ENCODE measurements at regions not wholly inside any gene's neighbourhood (a gene's known extent, or its start where the extent isn't known, plus 50 kb on each side); places are given as distances from the start of the nearest gene placed in this dataset.

GRCh38 chr20:40442181-40442963 lies 246.7 kb downstream of the MAFB start:
- Mint-ChIP-seq H3K4me3 (ENCODE audit: unreplicated experiment) (no peak overlapping the region), H3K27ac (ENCODE audit: unreplicated experiment) (no peak overlapping the region)
- no peak for DNase-seq (ENCODE audit: low spot score)

GRCh38 chr20:40441771-40442170 lies 247.3 kb downstream of the MAFB start:
- Mint-ChIP-seq H3K4me3 (ENCODE audit: unreplicated experiment) (no peak overlapping the region), H3K27me3 (ENCODE audit: low read depth) (peaks cover 2% of the 10 kb centered on the region), H3K36me3 (ENCODE audit: low read depth) (no peaks in the 10 kb centered on the region), H3K4me1 (ENCODE audit: low read depth) (peaks cover 7% of the 10 kb centered on the region), H3K9me3 (ENCODE audit: low read depth) (no peaks in the 10 kb centered on the region), H3K27ac (ENCODE audit: unreplicated experiment) (no peak overlapping the region)
- no peak for TF ChIP-seq CTCF (IDR thresholded peaks at IDR 0.05)
- no peak for DNase-seq (ENCODE audit: low spot score)

More at GRCh38 chr20:40442181-40442963, 246.7 kb downstream of the MAFB start:
- peak; percentile 58 for TF ChIP-seq CTCF (IDR thresholded peaks at IDR 0.05)
- H3K4me1 Mint-ChIP-seq (ENCODE audit: low read depth), result peaks cover 7% of the 10 kb centered on the region
- no peaks in the 10 kb centered on the region for H3K9me3 Mint-ChIP-seq (ENCODE audit: low read depth)
- H3K27me3 Mint-ChIP-seq (ENCODE audit: low read depth), result peaks cover 2% of the 10 kb centered on the region
- H3K36me3 Mint-ChIP-seq (ENCODE audit: low read depth), result no peaks in the 10 kb centered on the region

DNA sequence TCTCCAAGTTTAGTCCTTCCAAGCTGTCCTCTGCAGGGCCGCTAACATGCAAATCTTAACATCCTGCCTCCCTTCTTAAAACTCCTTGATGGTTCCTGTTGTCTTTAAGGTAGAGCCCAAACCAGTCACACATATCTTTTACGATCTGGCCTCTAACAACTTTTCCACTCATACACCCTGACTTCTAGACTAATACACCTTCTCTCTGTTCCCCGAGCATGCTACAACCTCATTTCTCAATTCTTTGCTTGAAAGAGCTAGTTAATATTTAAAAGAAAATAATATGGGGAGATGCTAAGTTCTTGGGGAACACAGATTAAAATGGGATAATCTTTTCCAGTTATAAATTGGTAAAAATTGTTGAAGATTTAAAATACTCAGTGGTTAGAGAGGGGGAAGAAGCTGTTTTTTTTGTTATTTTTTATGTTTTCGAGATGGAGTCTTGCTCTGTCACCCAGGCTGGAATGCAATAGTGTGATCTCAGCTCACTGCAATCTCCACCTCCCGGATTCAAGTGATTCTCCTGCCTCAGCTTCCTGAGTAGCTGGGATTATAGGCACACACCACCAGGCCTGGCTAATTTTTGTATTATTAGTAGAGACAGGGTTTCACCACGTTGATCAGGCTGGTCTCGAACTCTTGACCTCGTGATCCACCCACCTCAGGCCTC lies 250.7 kb downstream of the MAFB start:
- Mint-ChIP-seq H3K4me1 (ENCODE audit: low read depth) (peaks cover 7% of the 10 kb centered on the region), H3K36me3 (ENCODE audit: low read depth) (no peaks in the 10 kb centered on the region), H3K9me3 (ENCODE audit: low read depth) (no peaks in the 10 kb centered on the region), H3K27ac (ENCODE audit: unreplicated experiment) (peak overlapping the region; percentile 10), H3K27me3 (ENCODE audit: low read depth) (no peaks in the 10 kb centered on the region), H3K4me3 (ENCODE audit: unreplicated experiment) (no peak overlapping the region)
- no peak for DNase-seq (ENCODE audit: low spot score)
- TF ChIP-seq CTCF (IDR thresholded peaks at IDR 0.05), result no peak

DNA sequence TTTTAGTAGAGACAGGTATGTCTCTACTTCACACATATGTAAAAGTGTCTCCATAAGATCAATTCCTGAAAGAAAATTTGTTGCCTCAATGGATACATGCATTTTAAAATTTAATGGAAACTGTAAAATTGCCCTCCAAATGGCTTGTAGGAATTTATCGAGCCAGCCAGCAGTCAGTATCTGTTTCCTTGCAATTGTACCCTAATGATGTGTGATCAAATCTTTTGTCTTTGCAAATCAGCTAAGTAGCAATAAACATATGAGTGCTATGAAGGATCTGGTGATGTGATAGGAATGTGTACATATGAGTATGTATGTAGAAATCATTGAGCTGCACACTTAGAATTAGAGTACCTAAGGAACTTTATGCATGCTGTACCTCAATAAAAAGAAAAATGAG lies 253.0 kb downstream of the MAFB start:
- no peak for DNase-seq (ENCODE audit: low spot score)
- peaks cover 9% of the 10 kb centered on the region for H3K27me3 Mint-ChIP-seq (ENCODE audit: low read depth)
- H3K36me3 Mint-ChIP-seq (ENCODE audit: low read depth), result no peaks in the 10 kb centered on the region
- H3K9me3 Mint-ChIP-seq (ENCODE audit: low read depth), result no peaks in the 10 kb centered on the region
- peaks cover 4% of the 10 kb centered on the region for H3K4me1 Mint-ChIP-seq (ENCODE audit: low read depth)
- TF ChIP-seq CTCF (IDR thresholded peaks at IDR 0.05), result no peak
- no peak overlapping the region for H3K4me3 Mint-ChIP-seq (ENCODE audit: unreplicated experiment)
- H3K27ac Mint-ChIP-seq (ENCODE audit: unreplicated experiment), result no peak overlapping the region

- Mint-ChIP-seq H3K9me3 (ENCODE audit: low read depth) (no peaks in the 10 kb centered on the region), H3K4me3 (ENCODE audit: unreplicated experiment) (no peak overlapping the region), H3K36me3 (ENCODE audit: low read depth) (no peaks in the 10 kb centered on the region), H3K27me3 (ENCODE audit: low read depth) (peaks cover 14% of the 10 kb centered on the region), H3K27ac (ENCODE audit: unreplicated experiment) (no peak overlapping the region), H3K4me1 (ENCODE audit: low read depth) (peaks cover 4% of the 10 kb centered on the region)
- TF ChIP-seq CTCF (IDR thresholded peaks at IDR 0.05), result no peak
- no peak for DNase-seq (ENCODE audit: low spot score)
These were observed 253.7 kb downstream of the MAFB start for GRCh38 chr20:40435146-40435895.

All from chondrocyte (in vitro differentiated cells).